ENCODE measurements at regions not wholly inside any gene's neighbourhood (a gene's known extent, or its start where the extent isn't known, plus 50 kb on each side); places are given as distances from the start of the nearest gene placed in this dataset.

GRCh38 chr20:56976336-56976735, 290.1 kb downstream of the BMP7 start:
- DNase-seq: no peak

- DNase-seq: no peak
Measured at GRCh38 chr20:56978475-56978874, 288.0 kb downstream of the BMP7 start.

DNA sequence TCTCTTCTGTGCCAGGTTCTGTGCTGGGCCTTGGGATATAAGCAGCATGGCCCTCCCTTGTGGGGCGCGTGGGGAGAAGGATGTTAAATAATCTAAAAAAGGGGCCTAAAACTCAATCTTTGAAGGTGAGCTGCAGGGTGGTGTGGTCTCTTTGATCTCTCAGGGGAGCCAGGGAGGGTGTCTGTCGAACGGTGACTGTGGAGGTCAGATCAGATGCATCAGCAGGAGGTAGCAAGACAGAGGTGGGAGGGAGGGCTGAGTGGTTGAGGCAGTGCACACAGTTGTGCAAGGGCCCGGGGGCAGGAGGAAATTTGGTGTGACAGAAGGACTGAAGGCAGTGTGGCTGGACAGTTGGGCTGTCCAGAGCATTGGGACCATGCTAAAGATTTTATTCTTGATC, 287.3 kb downstream of the BMP7 start:
- no peak for DNase-seq

DNA sequence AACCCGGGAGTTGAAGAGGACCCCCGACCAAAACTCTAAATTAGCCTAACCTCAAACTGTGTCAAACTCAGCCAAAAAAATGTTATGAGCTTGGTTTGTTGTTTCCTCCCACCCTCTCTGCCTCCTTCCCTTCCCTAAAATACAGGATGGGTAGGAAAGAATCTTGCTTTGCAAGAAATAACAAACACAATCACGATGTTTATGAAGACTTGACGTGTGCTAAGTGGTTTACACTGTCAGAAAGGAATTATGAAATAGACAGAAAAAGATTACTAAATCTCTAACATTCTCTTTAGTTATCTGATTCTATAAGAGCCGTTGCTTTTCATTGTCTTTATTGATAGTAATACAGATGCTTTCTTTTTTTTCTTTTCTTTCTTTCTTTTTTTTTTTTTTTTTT, 285.1 kb downstream of the BMP7 start:
- no peak for DNase-seq

DNA sequence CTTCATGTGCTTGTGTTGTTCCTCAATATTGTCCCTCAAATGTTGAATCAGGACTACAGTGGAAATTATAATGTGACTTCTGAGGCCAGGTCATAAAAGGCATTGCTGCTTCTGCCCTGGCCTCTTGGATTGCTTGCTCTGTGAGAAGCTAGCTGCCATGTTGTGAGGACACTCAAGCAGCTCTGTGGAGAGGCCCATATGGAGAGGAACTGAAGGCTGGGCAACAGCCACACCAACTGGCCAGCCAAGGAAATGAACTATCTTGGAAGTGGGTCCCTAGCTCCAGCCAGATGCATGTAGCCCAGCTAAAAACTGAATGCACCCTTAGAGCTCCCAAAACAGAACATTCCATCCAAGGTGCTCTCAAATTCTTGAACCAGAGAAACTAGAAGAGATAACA, 282.6 kb downstream of the BMP7 start:
- DNase-seq: no peak

DNA sequence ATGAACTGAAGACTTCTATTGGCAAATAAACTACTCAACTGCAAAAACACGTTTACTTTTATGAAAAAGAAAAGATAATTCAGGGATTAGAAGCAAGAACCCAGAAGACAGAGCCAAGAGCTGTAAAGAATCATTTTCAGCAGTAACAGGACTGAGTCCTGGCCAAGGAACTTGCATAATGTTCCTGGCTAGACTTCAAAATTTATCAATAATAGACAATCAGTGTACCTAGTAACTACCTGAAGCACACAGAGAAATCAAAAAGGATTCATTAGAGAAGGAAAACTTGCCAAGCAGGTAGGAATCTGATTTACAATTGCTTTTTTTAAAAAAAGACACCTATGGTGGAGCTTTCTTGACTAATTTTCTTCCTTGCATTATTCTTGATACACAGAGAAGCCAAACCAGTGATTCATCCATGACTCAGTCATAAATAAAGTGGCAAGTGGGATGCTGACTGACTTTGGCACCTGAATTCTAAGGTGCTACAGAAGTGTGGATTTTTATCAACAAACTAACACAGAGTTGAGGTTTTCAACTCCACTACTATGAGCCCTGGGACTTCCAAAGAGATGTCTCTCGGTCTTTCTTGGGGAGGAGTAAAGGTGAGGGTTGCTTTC, 281.3 kb downstream of the BMP7 start:
- DNase-seq: no peak

GRCh38 chr20:56986476-56986875, 280.0 kb downstream of the BMP7 start:
- no peak for DNase-seq

- DNase-seq: no peak
Measured at GRCh38 chr20:56986931-56987720, 279.3 kb downstream of the BMP7 start.

DNA sequence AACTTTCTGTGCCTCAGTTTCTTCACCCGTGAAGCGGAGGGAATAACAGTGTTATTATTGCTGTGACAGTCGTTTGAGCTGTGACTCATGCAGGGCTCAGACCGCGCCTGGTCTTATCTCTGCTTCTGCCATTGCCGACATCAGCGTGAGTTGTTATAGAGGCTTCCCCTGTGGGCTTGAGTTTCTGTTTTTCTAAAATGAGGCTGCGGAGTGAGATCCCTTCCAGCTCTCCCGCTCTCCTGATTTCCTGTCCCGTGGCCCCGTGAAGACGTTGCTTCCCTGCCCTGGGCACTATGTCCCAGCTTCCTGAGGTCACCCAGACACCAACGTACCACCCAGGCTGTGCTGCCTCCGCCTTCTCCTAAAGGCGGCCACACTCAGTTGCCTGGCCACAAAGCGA, 278.5 kb downstream of the BMP7 start:
- DNase-seq: no peak

DNA sequence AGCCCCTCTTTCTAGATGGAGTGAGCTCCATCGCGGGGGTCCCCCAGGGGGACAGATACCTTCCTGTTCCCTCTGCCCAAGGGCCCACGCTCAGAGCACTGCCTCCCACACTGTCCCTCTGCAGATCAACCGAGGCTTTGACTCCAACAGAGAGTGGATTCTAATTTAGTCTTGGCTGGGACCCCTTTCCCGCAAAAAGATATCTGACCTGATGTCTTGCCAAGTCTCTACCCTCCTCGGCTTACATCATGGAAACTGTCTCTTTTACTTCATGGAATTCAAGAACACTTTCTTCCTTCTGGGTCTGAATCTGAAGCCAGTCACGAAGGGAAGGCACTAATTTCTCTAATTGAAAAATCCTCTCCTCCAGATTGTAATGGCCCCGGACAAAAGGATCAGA, 278.0 kb downstream of the BMP7 start:
- no peak for DNase-seq

- no peak for DNase-seq
Measured at GRCh38 chr20:56989516-56989915, 276.9 kb downstream of the BMP7 start.

- no peak for DNase-seq
Measured at GRCh38 chr20:56993020-56993559, 273.4 kb downstream of the BMP7 start.

GRCh38 chr20:56994006-56994405, 272.4 kb downstream of the BMP7 start:
- DNase-seq: no peak

DNA sequence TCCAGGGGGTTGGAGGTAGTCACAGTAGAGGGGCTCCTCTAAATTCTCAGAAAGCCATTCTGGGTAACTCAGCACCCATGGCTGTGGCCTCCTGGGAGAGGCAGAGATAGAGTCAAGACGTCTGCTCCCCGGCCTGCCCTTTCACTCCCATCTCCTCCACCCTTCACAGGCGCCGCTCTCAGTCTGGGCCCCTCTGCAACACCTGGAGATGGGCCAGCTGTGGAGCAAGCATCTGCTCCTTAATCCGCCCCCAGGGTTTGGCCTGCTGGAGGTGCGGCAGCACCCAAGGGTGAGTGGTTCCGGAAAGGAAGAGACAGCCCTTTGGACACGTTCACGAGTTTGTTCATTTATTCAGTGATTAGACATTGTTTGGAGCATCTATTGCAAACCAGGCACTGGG, 271.3 kb downstream of the BMP7 start:
- no peak for DNase-seq

- no peak for DNase-seq
Measured at GRCh38 chr20:56995635-56996075, 270.8 kb downstream of the BMP7 start.

GRCh38 chr20:56996533-56996932, 269.9 kb downstream of the BMP7 start:
- DNase-seq: no peak

DNA sequence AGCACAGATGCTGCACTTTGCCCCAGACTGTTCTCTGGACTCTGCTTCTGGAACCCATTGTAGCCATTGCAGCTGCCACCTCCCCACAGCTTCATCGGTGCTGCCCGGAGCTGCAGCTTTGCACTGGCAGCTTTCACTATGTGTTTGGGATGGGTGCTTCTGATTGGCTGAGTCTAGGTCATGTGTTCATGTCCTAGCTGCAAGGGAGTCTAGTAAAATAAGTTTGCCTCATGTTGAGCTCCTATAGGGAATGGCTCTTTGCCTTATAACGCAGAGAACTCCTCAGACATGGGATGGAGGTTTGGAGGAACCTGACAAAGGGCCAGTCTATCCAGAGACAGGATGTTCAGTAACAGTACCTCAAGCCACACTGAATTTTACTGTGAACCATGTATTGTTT, 268.0 kb downstream of the BMP7 start:
- no peak for DNase-seq

- no peak for DNase-seq
Measured at GRCh38 chr20:57000441-57000968, 265.9 kb downstream of the BMP7 start.

GRCh38 chr20:57001126-57001767, 265.2 kb downstream of the BMP7 start:
- DNase-seq: no peak

- no peak for DNase-seq
Measured at GRCh38 chr20:57002066-57002570, 264.3 kb downstream of the BMP7 start.

DNA sequence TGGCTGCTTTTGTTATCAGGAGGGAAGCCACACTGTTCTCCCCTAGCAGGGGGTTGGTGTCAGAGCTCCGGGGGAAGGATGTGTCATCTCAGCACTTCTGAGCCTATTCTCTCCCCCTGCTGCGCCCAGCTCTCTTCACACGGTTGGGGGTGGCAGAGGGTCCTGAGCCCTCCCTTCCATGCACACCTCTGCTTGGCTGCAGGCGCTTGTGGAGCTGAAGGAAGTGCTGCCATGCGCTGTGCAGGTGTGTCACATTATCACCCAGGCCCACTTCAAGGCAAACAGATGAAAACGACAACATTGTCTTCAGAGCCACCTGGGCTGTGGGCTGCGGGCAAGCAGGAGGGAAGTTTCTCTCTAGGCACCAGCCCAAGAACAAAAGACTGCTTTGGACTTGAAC, 263.4 kb downstream of the BMP7 start:
- DNase-seq: no peak

- DNase-seq: no peak
Measured at GRCh38 chr20:57004416-57004815, 262.0 kb downstream of the BMP7 start.

All from NCI-H146 (cell line).